H1 (cell line): ENCODE measurements at regions not wholly inside any gene's neighbourhood (a gene's known extent, or its start where the extent isn't known, plus 50 kb on each side); places are given as distances from the start of the nearest gene placed in this dataset.

Experiments used
- BRCA1 ChIP-seq: IDR thresholded peaks from 2 replicates; pipeline ENCODE4 v1.6.1; 2012; ENCODE audit warnings: low read depth, low read length, improper control_type of control experiment
- CHD2 ChIP-seq: IDR thresholded peaks from 2 replicates; pipeline ENCODE4 v1.6.1; 2012; ENCODE audit warnings: low read length, improper control_type of control experiment
- CTCF ChIP-seq, 3 experiments: IDR thresholded peaks; 1 replicate in 2 of 3; 2 replicates in 1 of 3; pipeline versions ENCODE4 v1.5.1 to v1.6.1; 2011; ENCODE audit warnings: low read length in 3 of 3, mild to moderate bottlenecking in 3 of 3, inconsistent platforms in 2 of 3, low read depth in 1 of 3, moderate library complexity in 1 of 3; ENCODE audit not compliant: insufficient read depth in 1 of 3; ENCODE audit errors: control extremely low read depth in 1 of 3
- EGR1 ChIP-seq: IDR thresholded peaks from 2 replicates; pipeline ENCODE4 v1.6.1; 2011; ENCODE audit warnings: low read depth, low read length, borderline replicate concordance
- EP300 ChIP-seq, 2 experiments: IDR thresholded peaks; 1 replicate in 1 of 2; 2 replicates in 1 of 2; pipeline ENCODE4 v1.6.1; 2011 to 2012; ENCODE audit warnings: low read depth in 2 of 2, low read length in 2 of 2, mild to moderate bottlenecking in 2 of 2, borderline replicate concordance in 1 of 2, inconsistent platforms in 1 of 2, moderate library complexity in 1 of 2
- EZH2 ChIP-seq: fragments of 200-600 bp; sonication (generic); IDR thresholded peaks from 2 replicates; pipeline ENCODE4 v1.7.1; 2012; ENCODE audit warnings: low read depth, mild to moderate bottlenecking, moderate library complexity, low read length, inconsistent platforms; ENCODE audit not compliant: severe bottlenecking
- MAFK ChIP-seq: IDR thresholded peaks from 2 replicates; pipeline ENCODE4 v1.6.1; 2012; ENCODE audit warnings: low read depth, mild to moderate bottlenecking, improper control_type of control experiment, low read length
- POLR2A ChIP-seq, 2 experiments: IDR thresholded peaks; 1 replicate in 1 of 2; 2 replicates in 1 of 2; pipeline ENCODE4 v1.6.1; 2011; ENCODE audit warnings: low read depth in 2 of 2, low read length in 2 of 2, mild to moderate bottlenecking in 2 of 2; ENCODE audit errors: control extremely low read depth in 1 of 2
- POLR2AphosphoS5 ChIP-seq: IDR thresholded peaks from 2 replicates; pipeline ENCODE4 v1.6.1; 2011; ENCODE audit warnings: low read depth, low read length
- TBP ChIP-seq: IDR thresholded peaks from 2 replicates; pipeline ENCODE4 v1.6.1; 2011; ENCODE audit warnings: low read depth, low read length, improper control_type of control experiment
- TF ChIP-seq, protein P1 (sequence below): IDR thresholded peaks from 2 replicates; pipeline ENCODE4 v1.6.1; 2011; ENCODE audit warnings: low read depth, mild to moderate bottlenecking, low read length; ENCODE audit not compliant: insufficient read depth

DNA sequence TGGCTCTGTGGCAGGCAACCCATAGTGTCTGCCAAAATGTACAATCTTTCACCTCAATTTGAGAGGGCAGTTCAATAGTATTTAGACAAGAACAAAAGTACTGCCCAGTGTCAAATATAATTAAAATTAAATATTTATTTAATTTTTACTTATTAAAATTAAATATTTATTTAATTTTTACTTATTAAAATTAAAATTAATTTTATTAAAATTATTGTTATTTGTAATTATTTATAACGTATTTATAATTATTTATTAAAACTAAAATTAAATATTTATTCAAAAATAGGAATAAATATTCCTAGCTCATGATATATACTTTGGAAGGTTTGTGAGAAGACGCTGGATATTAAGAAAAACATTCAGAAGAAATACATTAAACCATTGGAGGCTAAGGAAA lies 93.7 kb upstream of the CAV2 start:
- TF ChIP-seq MAFK (no peak), POLR2A (IDR thresholded peaks at IDR 0.05; ENCODE audit: control extremely low read depth in 1 of 2, low read depth in 2 of 2, low read length in 2 of 2) (no peak), CTCF (IDR thresholded peaks at IDR 0.05; ENCODE audit: control extremely low read depth in 1 of 3, insufficient read depth in 1 of 3, low read depth in 1 of 3, low read length in 3 of 3) (no peak), BRCA1 (no peak), TBP (no peak), CHD2 (no peak), EZH2 (no peak), POLR2AphosphoS5 (no peak), EP300 (IDR thresholded peaks at IDR 0.05; ENCODE audit: borderline replicate concordance in 1 of 2, low read depth in 2 of 2, low read length in 2 of 2) (no peak), EGR1 (no peak)
- TF ChIP-seq, protein P1, sequence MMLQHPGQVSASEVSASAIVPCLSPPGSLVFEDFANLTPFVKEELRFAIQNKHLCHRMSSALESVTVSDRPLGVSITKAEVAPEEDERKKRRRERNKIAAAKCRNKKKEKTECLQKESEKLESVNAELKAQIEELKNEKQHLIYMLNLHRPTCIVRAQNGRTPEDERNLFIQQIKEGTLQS: no peak
